Neural crest cell (in vitro differentiated cells): ENCODE measurements at regions not wholly inside any gene's neighbourhood (a gene's known extent, or its start where the extent isn't known, plus 50 kb on each side); places are given as distances from the start of the nearest gene placed in this dataset.

Source experiments
- DNase-seq: peaks from one replicate; pipeline ENCODE4 v3.0.0; 2021; ENCODE audit warnings: low read depth, mixed read lengths, low spot score
- H3K27ac Mint-ChIP-seq: one replicate; pipeline ENCODE4 v1.8.0; 2021; ENCODE audit warnings: mild to moderate bottlenecking, mixed read lengths; ENCODE audit not compliant: unreplicated experiment
- H3K27me3 Mint-ChIP-seq: 2 replicates; pipeline ENCODE4 v1.8.0; 2021; ENCODE audit warnings: low read depth, mild to moderate bottlenecking, mixed read lengths
- H3K36me3 Mint-ChIP-seq: 2 replicates; pipeline ENCODE4 v1.8.0; 2021; ENCODE audit warnings: low read depth, mild to moderate bottlenecking, mixed read lengths
- H3K4me1 Mint-ChIP-seq: 2 replicates; pipeline ENCODE4 v1.8.0; 2021; ENCODE audit warnings: mixed read lengths
- H3K4me3 Mint-ChIP-seq: one replicate; pipeline ENCODE4 v1.8.0; 2021; ENCODE audit warnings: mild to moderate bottlenecking, mixed read lengths
- H3K9me3 Mint-ChIP-seq: 2 replicates; pipeline ENCODE4 v1.8.0; 2021; ENCODE audit warnings: mixed read lengths
- CTCF ChIP-seq: fragments of 200-600 bp; sonication (generic); conservative IDR thresholded peaks from 2 replicates; pipeline ENCODE4 v1.5.0; 2021; ENCODE audit warnings: antibody characterized with exemption, mild to moderate bottlenecking

DNA sequence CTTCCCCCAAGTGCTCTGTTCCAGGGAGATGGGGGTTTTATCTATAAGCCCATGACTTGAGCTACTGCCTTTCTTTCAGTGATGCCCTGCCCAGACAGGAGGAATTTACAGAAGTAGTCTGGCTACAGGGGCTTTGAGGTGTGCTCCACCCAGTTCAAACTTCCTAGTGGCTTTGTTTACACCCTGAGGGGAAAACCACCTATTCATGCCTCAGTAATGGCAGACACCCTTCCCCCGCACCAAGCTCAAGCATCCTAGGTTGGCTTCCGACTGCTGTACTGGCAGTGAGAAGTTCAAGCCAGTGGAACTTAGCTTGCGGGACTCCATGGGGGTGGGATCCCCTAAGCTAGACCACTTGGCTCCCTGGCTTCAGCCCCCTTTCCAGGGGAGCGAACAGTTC is 154.6 kb downstream of the IZUMO3 start:
- Mint-ChIP-seq H3K27me3 (no peaks in the 10 kb centered on the region), H3K27ac (no peak overlapping the region), H3K4me1 (peaks cover 8% of the 10 kb centered on the region), H3K36me3 (no peaks in the 10 kb centered on the region), H3K9me3 (peaks cover 17% of the 10 kb centered on the region), H3K4me3 (no peak overlapping the region)
- no peak for DNase-seq
- TF ChIP-seq CTCF = no peak

GRCh38 chr9:24385077-24385476 is 160.6 kb downstream of the IZUMO3 start:
- Mint-ChIP-seq H3K36me3 (no peaks in the 10 kb centered on the region), H3K4me3 (no peak overlapping the region), H3K27me3 (no peaks in the 10 kb centered on the region), H3K9me3 (peaks cover 16% of the 10 kb centered on the region), H3K4me1 (peaks cover 8% of the 10 kb centered on the region), H3K27ac (no peak overlapping the region)
- no peak for DNase-seq
- TF ChIP-seq CTCF = no peak

DNA sequence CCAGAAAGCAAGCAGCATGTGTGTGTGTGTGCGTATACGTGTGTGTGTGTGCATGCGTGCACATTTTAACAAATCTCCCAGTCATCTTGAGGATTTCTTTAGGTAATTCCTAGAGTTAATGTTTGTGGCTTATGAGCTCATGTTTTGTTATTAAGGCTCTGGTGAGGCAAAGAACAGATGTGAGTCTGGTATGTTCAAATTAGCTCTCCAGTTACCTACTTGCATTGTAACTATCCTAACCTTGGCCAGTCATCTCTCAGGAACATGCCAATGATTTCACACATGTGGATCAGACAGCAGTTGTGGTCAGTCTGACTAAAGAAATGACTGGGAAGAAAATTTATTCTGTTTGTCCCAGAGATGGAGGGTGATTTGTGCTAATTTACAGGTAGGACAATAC is 163.1 kb downstream of the IZUMO3 start:
- no peak overlapping the region for H3K4me3 Mint-ChIP-seq
- H3K9me3 Mint-ChIP-seq = peaks cover 7% of the 10 kb centered on the region
- peaks cover 6% of the 10 kb centered on the region for H3K4me1 Mint-ChIP-seq
- no peak for TF ChIP-seq CTCF
- H3K36me3 Mint-ChIP-seq = peaks cover 2% of the 10 kb centered on the region
- H3K27ac Mint-ChIP-seq = no peak overlapping the region
- H3K27me3 Mint-ChIP-seq = no peaks in the 10 kb centered on the region
- DNase-seq = no peak

GRCh38 chr9:24381205-24381604 is 164.5 kb downstream of the IZUMO3 start:
- H3K4me3 Mint-ChIP-seq = no peak overlapping the region

DNA sequence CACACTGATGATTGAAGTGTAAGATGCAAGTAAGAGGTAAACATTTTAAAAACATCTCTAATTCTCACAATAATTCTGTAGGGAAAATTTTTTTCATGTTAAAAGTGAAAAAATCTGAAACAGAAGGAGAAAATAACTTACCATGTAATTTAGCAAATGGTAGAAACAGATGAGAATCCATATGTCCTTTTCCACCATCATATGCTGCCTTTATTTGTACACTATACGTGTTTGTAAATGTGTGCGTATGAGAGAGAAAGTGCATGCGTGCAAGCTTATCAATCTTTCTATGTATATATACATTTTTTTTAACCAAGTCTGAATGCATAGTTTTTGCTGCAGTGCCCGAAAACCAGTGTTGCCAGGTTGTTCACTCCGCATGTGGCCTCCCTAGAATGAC is 186.7 kb downstream of the IZUMO3 start:
- H3K36me3 Mint-ChIP-seq = no peaks in the 10 kb centered on the region
- no peak for TF ChIP-seq CTCF
- H3K27me3 Mint-ChIP-seq = no peaks in the 10 kb centered on the region
- H3K9me3 Mint-ChIP-seq = peaks cover 22% of the 10 kb centered on the region
- no peak overlapping the region for H3K27ac Mint-ChIP-seq
- no peak overlapping the region for H3K4me3 Mint-ChIP-seq
- DNase-seq = no peak
- H3K4me1 Mint-ChIP-seq = no peaks in the 10 kb centered on the region

More at GRCh38 chr9:24381205-24381604, 164.5 kb downstream of the IZUMO3 start:
- Mint-ChIP-seq H3K9me3 (peaks cover 3% of the 10 kb centered on the region), H3K4me1 (no peaks in the 10 kb centered on the region), H3K27me3 (no peaks in the 10 kb centered on the region), H3K36me3 (peaks cover 2% of the 10 kb centered on the region), H3K27ac (no peak overlapping the region)
- TF ChIP-seq CTCF = no peak
- DNase-seq = no peak

DNA sequence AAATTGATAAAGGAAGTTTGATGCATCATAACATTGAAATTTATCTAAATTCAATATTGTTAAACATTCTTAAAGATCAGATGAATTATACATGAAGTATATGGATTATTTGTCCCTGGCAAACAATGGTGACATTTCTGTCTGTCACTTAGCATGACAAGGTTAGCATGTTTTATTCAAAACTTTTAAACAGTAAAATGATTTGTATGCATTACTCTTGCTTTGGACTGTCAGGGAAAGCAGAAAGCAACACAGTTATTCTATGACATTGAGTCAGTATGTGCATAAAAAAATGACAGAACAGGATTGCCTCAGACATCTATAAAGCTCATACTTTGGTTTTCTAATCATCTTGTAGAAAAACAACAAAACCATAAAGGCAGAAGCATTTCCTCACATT is 193.7 kb downstream of the IZUMO3 start:
- Mint-ChIP-seq H3K9me3 (peaks cover 3% of the 10 kb centered on the region), H3K4me1 (no peaks in the 10 kb centered on the region), H3K4me3 (no peak overlapping the region), H3K36me3 (no peaks in the 10 kb centered on the region), H3K27me3 (no peaks in the 10 kb centered on the region), H3K27ac (no peak overlapping the region)
- DNase-seq = no peak
- no peak for TF ChIP-seq CTCF
